PC-3 (cell line): ENCODE measurements at regions not wholly inside any gene's neighbourhood (a gene's known extent, or its start where the extent isn't known, plus 50 kb on each side); places are given as distances from the start of the nearest gene placed in this dataset.

Experiments used
- ATAC-seq: fragments of 200-7000 bp; cut with Tn5 transposase; 2 replicates; pipeline ENCODE4 v1.9.1; 2020; ENCODE audit warnings: mild to moderate bottlenecking, moderate library complexity
- BruUV-seq: library from RNA; stranded (reverse); fragments of 400-500 nt; replicated peaks from 2 replicates; lab custom pipeline; 2021; lab: Mats Ljungman, UMichigan
- CTCF ChIA-PET: fragments of 300-600 bp; sonication (Branson Sonifier 250); formaldehyde crosslinking; loops from one replicate; lab custom pipeline; 2022; ENCODE audit warnings: antibody characterized with exemption; lab: Charles Lee
- POLR2A ChIA-PET: fragments of 300-600 bp; sonication (Branson Sonifier 250); formaldehyde crosslinking; loops from one replicate; lab custom pipeline; 2022; ENCODE audit warnings: antibody characterized with exemption; ENCODE audit not compliant: unreplicated experiment; lab: Charles Lee
- DNase-seq: peaks from one replicate; pipeline ENCODE4 v3.0.0-alpha.2; 2015
- H2AFZ ChIP-seq: fragments of 300-600 bp; sonication (generic); 2 replicates; pipeline ENCODE4 v1.6.0; 2016; ENCODE audit warnings: antibody characterized with exemption, low read length
- H3F3A ChIP-seq: fragments of 300-600 bp; sonication (generic); one replicate; pipeline ENCODE4 v1.6.0; 2017; ENCODE audit warnings: antibody characterized with exemption, low read length, control low read depth, mild to moderate bottlenecking; ENCODE audit not compliant: unreplicated experiment
- H3K27ac ChIP-seq: fragments of 300-600 bp; sonication (generic); 2 replicates; pipeline ENCODE4 v1.5.1; 2016; ENCODE audit warnings: mild to moderate bottlenecking, low read length
- H3K27me3 ChIP-seq: fragments of 300-600 bp; sonication (generic); 2 replicates; pipeline ENCODE4 v1.6.1; 2016; ENCODE audit warnings: low read length, mixed read lengths
- H3K36me3 ChIP-seq: fragments of 300-600 bp; sonication (generic); 2 replicates; pipeline ENCODE4 v1.6.1; 2016; ENCODE audit warnings: low read depth, mixed run types, low read length, mixed read lengths
- H3K4me1 ChIP-seq: fragments of 300-600 bp; sonication (generic); 2 replicates; pipeline ENCODE4 v1.5.1; 2016; ENCODE audit warnings: low read length; ENCODE audit not compliant: insufficient read depth
- H3K4me2 ChIP-seq: fragments of 300-600 bp; sonication (generic); 2 replicates; pipeline ENCODE4 v1.6.0; 2016; ENCODE audit warnings: low read length
- H3K4me3 ChIP-seq: fragments of 300-600 bp; sonication (generic); 2 replicates; pipeline ENCODE4 v1.5.1; 2016; ENCODE audit warnings: mild to moderate bottlenecking, low read length, mixed read lengths
- H3K79me2 ChIP-seq: fragments of 300-600 bp; sonication (generic); 2 replicates; pipeline ENCODE4 v1.6.1; 2017; ENCODE audit warnings: low read length, mixed read lengths
- H3K9ac ChIP-seq: fragments of 300-600 bp; sonication (generic); 2 replicates; pipeline ENCODE4 v1.6.0; 2016; ENCODE audit warnings: mild to moderate bottlenecking, low read length
- H3K9me2 ChIP-seq: fragments of 300-600 bp; sonication (generic); replicated peaks from 2 replicates; pipeline ENCODE4 v1.6.1; 2016; ENCODE audit warnings: mixed run types, low read length, mixed read lengths
- H3K9me3 ChIP-seq: fragments of 300-600 bp; sonication (generic); 2 replicates; pipeline ENCODE4 v1.6.1; 2016; ENCODE audit warnings: low read length, mixed read lengths
- H4K20me1 ChIP-seq: fragments of 300-600 bp; sonication (generic); 2 replicates; pipeline ENCODE4 v1.6.1; 2016; ENCODE audit warnings: low read length, mixed read lengths
- EZH2 ChIP-seq: fragments of 300-600 bp; sonication (generic); IDR thresholded peaks from one replicate; pipeline ENCODE4 v1.6.1; 2017; ENCODE audit warnings: antibody characterized with exemption, mild to moderate bottlenecking, low read length; ENCODE audit not compliant: unreplicated experiment
- EZH2phosphoT487 ChIP-seq: fragments of 300-600 bp; sonication (generic); IDR thresholded peaks from 2 replicates; pipeline ENCODE4 v1.6.1; 2018; ENCODE audit warnings: mild to moderate bottlenecking, antibody characterized with exemption, low read length, borderline replicate concordance
- intact Hi-C: fragments of 100-400 bp; cut with micrococcal nuclease; formaldehyde crosslinking; loops from 2 replicates; pipeline ENCODE4 v1.9.0; 2023
- TF ChIP-seq, protein P1 (sequence below): fragments of 300-600 bp; sonication (generic); conservative IDR thresholded peaks from 2 replicates; pipeline ENCODE4 v1.5.1; 2017; ENCODE audit warnings: antibody characterized with exemption, low read depth, mild to moderate bottlenecking, low read length

DNA sequence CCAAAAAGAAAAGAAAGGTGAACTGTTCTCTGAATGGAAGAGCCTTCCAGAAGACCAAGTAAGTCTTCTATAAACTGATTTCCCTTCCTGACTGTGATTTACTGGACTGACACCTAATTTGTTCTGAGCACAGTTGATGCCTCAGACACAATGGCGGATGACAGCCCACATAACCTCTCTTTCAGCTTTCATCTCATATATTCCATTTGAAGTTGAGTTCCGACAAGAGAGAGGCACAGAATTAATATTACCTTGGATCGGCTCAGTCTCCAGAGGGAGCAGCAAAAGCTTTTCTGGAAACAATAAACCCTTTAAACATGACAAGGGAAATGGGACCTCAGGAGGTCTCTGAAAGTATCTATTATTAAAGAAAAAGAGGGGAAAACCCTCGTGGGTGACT is 638.7 kb upstream of the SETBP1 start:
- no peak for ATAC-seq
- H3K4me2 ChIP-seq: no peak overlapping the region
- H3K9me2 ChIP-seq: no peaks in the 10 kb centered on the region
- H3K79me2 ChIP-seq: no peaks in the 10 kb centered on the region
- H3K36me3 ChIP-seq: no peaks in the 10 kb centered on the region
- ChIA-PET CTCF (no interaction called here), POLR2A (no interaction called here)
- H3K27me3 ChIP-seq: no peaks in the 10 kb centered on the region
- no peak overlapping the region for H2AFZ ChIP-seq
- no peaks in the 10 kb centered on the region for H3F3A ChIP-seq
- H3K4me3 ChIP-seq: no peak overlapping the region
- H4K20me1 ChIP-seq: no peaks in the 10 kb centered on the region
- no peak for DNase-seq
- no peak overlapping the region for H3K9ac ChIP-seq
- no peak overlapping the region for H3K27ac ChIP-seq
- no peaks in the 10 kb centered on the region for H3K9me3 ChIP-seq
- TF ChIP-seq, protein P1, sequence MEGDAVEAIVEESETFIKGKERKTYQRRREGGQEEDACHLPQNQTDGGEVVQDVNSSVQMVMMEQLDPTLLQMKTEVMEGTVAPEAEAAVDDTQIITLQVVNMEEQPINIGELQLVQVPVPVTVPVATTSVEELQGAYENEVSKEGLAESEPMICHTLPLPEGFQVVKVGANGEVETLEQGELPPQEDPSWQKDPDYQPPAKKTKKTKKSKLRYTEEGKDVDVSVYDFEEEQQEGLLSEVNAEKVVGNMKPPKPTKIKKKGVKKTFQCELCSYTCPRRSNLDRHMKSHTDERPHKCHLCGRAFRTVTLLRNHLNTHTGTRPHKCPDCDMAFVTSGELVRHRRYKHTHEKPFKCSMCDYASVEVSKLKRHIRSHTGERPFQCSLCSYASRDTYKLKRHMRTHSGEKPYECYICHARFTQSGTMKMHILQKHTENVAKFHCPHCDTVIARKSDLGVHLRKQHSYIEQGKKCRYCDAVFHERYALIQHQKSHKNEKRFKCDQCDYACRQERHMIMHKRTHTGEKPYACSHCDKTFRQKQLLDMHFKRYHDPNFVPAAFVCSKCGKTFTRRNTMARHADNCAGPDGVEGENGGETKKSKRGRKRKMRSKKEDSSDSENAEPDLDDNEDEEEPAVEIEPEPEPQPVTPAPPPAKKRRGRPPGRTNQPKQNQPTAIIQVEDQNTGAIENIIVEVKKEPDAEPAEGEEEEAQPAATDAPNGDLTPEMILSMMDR: no peak
- BruUV-seq: no TSS peak
- intact Hi-C loops: no loop called here
- no peaks in the 10 kb centered on the region for H3K4me1 ChIP-seq

DNA sequence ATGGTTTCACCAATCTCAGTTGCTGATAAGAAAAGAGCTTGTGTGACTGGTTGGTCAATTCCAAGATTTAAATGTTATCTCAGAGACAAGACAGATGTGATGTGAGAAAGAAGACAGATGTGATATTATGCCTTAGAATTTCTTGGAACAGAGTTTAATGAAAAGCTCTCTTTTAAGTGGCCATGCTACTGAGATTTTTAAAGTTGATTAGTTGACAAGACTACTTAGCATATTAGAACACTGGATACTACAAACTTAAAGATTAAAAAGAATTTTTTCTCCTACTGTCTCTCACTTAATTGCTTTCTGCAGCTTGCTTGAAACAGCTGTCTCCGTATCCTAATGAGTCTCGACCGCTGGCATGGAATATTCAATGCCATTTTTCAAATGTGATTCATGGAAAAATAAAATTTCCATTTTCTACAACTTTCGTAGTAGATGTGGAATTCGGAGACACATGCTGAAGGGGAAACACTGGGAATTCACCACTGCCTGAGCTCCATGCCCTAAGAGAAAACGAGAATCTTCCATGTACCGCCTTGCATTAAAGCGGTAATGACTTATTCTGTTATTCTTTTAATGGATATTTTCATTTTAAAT is 634.2 kb upstream of the SETBP1 start:
- POLR2A ChIA-PET: interaction anchor here (0.6 kb wide), 1 partner anchor 20 kb away, joined by 3 read pairs; no protein-coding TSS in a partner anchor

DNA sequence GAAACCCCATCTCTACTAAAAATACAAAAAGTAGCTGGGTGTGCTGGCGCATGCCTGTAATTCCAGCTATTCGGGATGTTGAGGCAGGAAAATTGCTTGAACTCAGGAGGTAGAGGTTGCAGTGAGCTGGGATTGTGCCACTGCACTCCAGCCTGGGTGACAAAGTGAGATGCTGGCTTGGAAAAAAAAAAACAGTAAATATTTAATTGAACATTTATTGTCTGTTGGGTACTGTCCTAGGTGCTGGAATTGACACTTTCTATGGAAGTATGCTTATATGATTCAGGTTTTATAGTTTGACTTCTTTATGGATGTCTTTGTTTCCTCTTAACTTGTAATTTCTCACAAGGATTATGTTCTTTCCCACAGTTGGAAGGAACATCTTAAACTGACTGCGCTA is 633.1 kb upstream of the SETBP1 start:
- POLR2A ChIA-PET: no interaction called here
- Histone ChIP-seq H3K9me2 (no peaks in the 10 kb centered on the region), H3K4me1 (no peaks in the 10 kb centered on the region), H3K27me3 (no peaks in the 10 kb centered on the region), H3K79me2 (no peaks in the 10 kb centered on the region), H2AFZ (no peak overlapping the region), H4K20me1 (no peaks in the 10 kb centered on the region), H3K4me2 (no peak overlapping the region), H3K9me3 (no peaks in the 10 kb centered on the region), H3K36me3 (no peaks in the 10 kb centered on the region), H3F3A (no peaks in the 10 kb centered on the region), H3K9ac (no peak overlapping the region), H3K4me3 (no peak overlapping the region), H3K27ac (no peak overlapping the region)
- intact Hi-C loops: no loop called here
- TF ChIP-seq EZH2 (no peak), EZH2phosphoT487 (no peak)
- TF ChIP-seq, protein P1: no peak
- DNase-seq (no peak), ATAC-seq (no peak)
- BruUV-seq: no TSS peak
- CTCF ChIA-PET: no interaction called here

More for the DNA sequence above, 634.2 kb upstream of the SETBP1 start:
- H3K79me2 ChIP-seq: no peaks in the 10 kb centered on the region
- no peak for DNase-seq
- no peaks in the 10 kb centered on the region for H4K20me1 ChIP-seq
- no peaks in the 10 kb centered on the region for H3K4me1 ChIP-seq
- no peaks in the 10 kb centered on the region for H3K27me3 ChIP-seq
- no peak overlapping the region for H3K4me2 ChIP-seq
- H2AFZ ChIP-seq: no peak overlapping the region
- H3K4me3 ChIP-seq: no peak overlapping the region
- no peaks in the 10 kb centered on the region for H3K36me3 ChIP-seq
- CTCF ChIA-PET: no interaction called here
- intact Hi-C loops: no loop called here
- H3K9me2 ChIP-seq: no peaks in the 10 kb centered on the region
- no peak overlapping the region for H3K27ac ChIP-seq
- no peak for ATAC-seq
- BruUV-seq: no TSS peak
- no peak for TF ChIP-seq EZH2
- no peak for TF ChIP-seq EZH2phosphoT487
- TF ChIP-seq, protein P1: no peak
- no peak overlapping the region for H3K9ac ChIP-seq
- H3K9me3 ChIP-seq: no peaks in the 10 kb centered on the region
- H3F3A ChIP-seq: no peaks in the 10 kb centered on the region
